HG03439 (cell line): ENCODE measurements at regions not wholly inside any gene's neighbourhood (a gene's known extent, or its start where the extent isn't known, plus 50 kb on each side); places are given as distances from the start of the nearest gene placed in this dataset.
"Not testable (repeated sequence)": the region's sequence is repeated elsewhere in the genome, so short reads cannot be mapped to it uniquely, and the experiment has no call there.

Experiments
- ATAC-seq: cut with Tn5 transposase; IDR thresholded peaks from one replicate; pipeline ENCODE4 v1.9.1; 2021; ENCODE audit warnings: mild to moderate bottlenecking, moderate library complexity; ENCODE audit not compliant: unreplicated experiment

GRCh38 chr3:153785901-153786300 lies 335.3 kb upstream of the ARHGEF26 start:
- no peak for ATAC-seq

- ATAC-seq, result no peak
These were observed 331.8 kb upstream of the ARHGEF26 start for GRCh38 chr3:153789380-153789779.

GRCh38 chr3:153797056-153797455 lies 324.1 kb upstream of the ARHGEF26 start:
- not testable (repeated sequence) for ATAC-seq

- ATAC-seq, result no peak
These were observed 312.1 kb upstream of the ARHGEF26 start for GRCh38 chr3:153809097-153809496.

- no peak for ATAC-seq
These were observed 302.9 kb upstream of the ARHGEF26 start for GRCh38 chr3:153818338-153818737.

GRCh38 chr3:153820035-153820434 lies 301.2 kb upstream of the ARHGEF26 start:
- no peak for ATAC-seq

GRCh38 chr3:153828346-153828745 lies 292.8 kb upstream of the ARHGEF26 start:
- not testable (repeated sequence) for ATAC-seq

GRCh38 chr3:153829606-153830170 lies 291.5 kb upstream of the ARHGEF26 start:
- ATAC-seq, result no peak

GRCh38 chr3:153830552-153830951 lies 290.6 kb upstream of the ARHGEF26 start:
- ATAC-seq, result no peak

- no peak for ATAC-seq
These were observed 285.6 kb upstream of the ARHGEF26 start for GRCh38 chr3:153835540-153835939.

- no peak for ATAC-seq
These were observed 280.7 kb upstream of the ARHGEF26 start for GRCh38 chr3:153840487-153840886.

- no peak for ATAC-seq
These were observed 277.2 kb upstream of the ARHGEF26 start for GRCh38 chr3:153843994-153844393.

- ATAC-seq, result no peak
These were observed 275.9 kb upstream of the ARHGEF26 start for GRCh38 chr3:153845311-153845710.

- ATAC-seq, result no peak
These were observed 272.5 kb upstream of the ARHGEF26 start for GRCh38 chr3:153848702-153849101.

- ATAC-seq, result no peak
These were observed 268.8 kb upstream of the ARHGEF26 start for GRCh38 chr3:153852355-153852754.

- no peak for ATAC-seq
These were observed 268.0 kb upstream of the ARHGEF26 start for GRCh38 chr3:153853163-153853562.

- peak; percentile 63 for ATAC-seq
These were observed 265.4 kb upstream of the ARHGEF26 start for GRCh38 chr3:153855772-153856171.

GRCh38 chr3:153856932-153857331 lies 264.3 kb upstream of the ARHGEF26 start:
- no peak for ATAC-seq

- ATAC-seq, result no peak
These were observed 256.4 kb upstream of the ARHGEF26 start for GRCh38 chr3:153864793-153865192.

GRCh38 chr3:153866901-153867300 lies 254.3 kb upstream of the ARHGEF26 start:
- no peak for ATAC-seq

GRCh38 chr3:153874348-153874747 lies 246.8 kb upstream of the ARHGEF26 start:
- not testable (repeated sequence) for ATAC-seq

- no peak for ATAC-seq
These were observed 240.7 kb upstream of the ARHGEF26 start for GRCh38 chr3:153880493-153880892.

GRCh38 chr3:153881201-153881600 lies 240.0 kb upstream of the ARHGEF26 start:
- ATAC-seq, result no peak
